WTC11 (cell line): ENCODE measurements at regions not wholly inside any gene's neighbourhood (a gene's known extent, or its start where the extent isn't known, plus 50 kb on each side); places are given as distances from the start of the nearest gene placed in this dataset.

Experiments used
- JUN ChIP-seq: sonication (generic); formaldehyde crosslinking; IDR thresholded peaks from 2 replicates; pipeline ENCODE4 v1.8.0; 2023; ENCODE audit warnings: mild to moderate bottlenecking, missing genetic modification reagents
- NR3C1 ChIP-seq: sonication (generic); formaldehyde crosslinking; conservative IDR thresholded peaks from 2 replicates; pipeline ENCODE4 v1.8.1; 2023; ENCODE audit warnings: low read depth, mild to moderate bottlenecking, missing genetic modification reagents
- OVOL2 ChIP-seq: fragments of 250-450 bp; sonication (Bioruptor Pico); IDR thresholded peaks from 2 replicates; pipeline ENCODE4 v1.9.0; 2021; ENCODE audit warnings: mild to moderate bottlenecking, borderline replicate concordance
- TF ChIP-seq, protein P1 (sequence below): fragments of 200-600 bp; IDR thresholded peaks from 2 replicates; pipeline ENCODE4 v1.8.0; 2022; ENCODE audit warnings: antibody characterized with exemption
- TF ChIP-seq, protein P2 (sequence below): sonication (generic); formaldehyde crosslinking; IDR thresholded peaks from 2 replicates; pipeline ENCODE4 v1.8.1; 2022; ENCODE audit warnings: low read depth, missing genetic modification reagents, borderline replicate concordance
- TF ChIP-seq, protein P3 (sequence below): fragments of 250-450 bp; sonication (Bioruptor Pico); IDR thresholded peaks from 2 replicates; pipeline ENCODE4 v1.9.0; 2021; ENCODE audit warnings: moderate library complexity, mild to moderate bottlenecking, inconsistent platforms, borderline replicate concordance
- TF ChIP-seq, protein P4 (sequence below): sonication (generic); formaldehyde crosslinking; conservative IDR thresholded peaks from 2 replicates; pipeline ENCODE4 v1.8.1; 2022; ENCODE audit warnings: mild to moderate bottlenecking, missing genetic modification reagents
- TF ChIP-seq, protein P5 (sequence below): sonication (generic); formaldehyde crosslinking; IDR thresholded peaks from 2 replicates; pipeline ENCODE4 v1.8.0; 2023; ENCODE audit warnings: mild to moderate bottlenecking, missing genetic modification reagents
- TF ChIP-seq, protein P6 (sequence below): sonication (generic); formaldehyde crosslinking; IDR thresholded peaks from 2 replicates; pipeline ENCODE4 v1.8.1; 2022; ENCODE audit warnings: mild to moderate bottlenecking, moderate library complexity, missing genetic modification reagents

DNA sequence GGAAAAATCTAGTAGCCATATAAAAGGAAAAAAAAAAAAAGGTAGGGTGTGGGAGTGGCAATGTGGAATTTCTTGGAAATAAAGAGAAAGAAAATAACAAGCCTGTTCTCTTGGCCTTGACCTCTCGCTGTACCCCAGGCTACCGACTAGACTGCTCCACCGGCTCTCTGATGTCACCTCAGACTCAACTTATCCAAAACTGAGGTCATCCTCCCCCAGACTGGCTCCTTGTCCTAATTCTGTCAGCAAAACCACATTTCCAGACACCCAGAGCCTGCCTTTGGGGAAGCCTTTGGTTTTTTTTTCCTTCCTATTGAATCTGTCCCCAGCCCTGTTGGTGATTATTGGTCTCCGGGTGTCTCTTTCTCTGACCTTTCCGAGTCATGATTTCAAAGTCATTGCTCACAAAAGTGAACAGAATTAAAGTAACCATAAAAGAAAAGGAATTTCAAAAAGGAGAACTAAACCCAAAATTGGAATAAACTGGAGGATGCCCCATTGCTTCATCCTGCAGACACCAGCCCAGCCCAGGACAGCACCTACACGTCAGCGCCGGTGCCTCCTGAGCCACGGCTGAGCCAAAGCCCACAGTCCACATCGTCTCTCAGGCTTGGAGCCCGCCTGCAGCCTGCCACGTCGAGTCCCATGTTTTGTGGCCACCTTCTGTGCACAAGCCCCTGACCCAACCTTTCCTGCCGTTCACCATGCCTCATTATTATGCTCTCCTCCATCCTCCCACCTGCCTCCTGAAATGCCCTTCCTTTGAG lies 170.7 kb downstream of the MYLK4 start:
- TF ChIP-seq, protein P1, sequence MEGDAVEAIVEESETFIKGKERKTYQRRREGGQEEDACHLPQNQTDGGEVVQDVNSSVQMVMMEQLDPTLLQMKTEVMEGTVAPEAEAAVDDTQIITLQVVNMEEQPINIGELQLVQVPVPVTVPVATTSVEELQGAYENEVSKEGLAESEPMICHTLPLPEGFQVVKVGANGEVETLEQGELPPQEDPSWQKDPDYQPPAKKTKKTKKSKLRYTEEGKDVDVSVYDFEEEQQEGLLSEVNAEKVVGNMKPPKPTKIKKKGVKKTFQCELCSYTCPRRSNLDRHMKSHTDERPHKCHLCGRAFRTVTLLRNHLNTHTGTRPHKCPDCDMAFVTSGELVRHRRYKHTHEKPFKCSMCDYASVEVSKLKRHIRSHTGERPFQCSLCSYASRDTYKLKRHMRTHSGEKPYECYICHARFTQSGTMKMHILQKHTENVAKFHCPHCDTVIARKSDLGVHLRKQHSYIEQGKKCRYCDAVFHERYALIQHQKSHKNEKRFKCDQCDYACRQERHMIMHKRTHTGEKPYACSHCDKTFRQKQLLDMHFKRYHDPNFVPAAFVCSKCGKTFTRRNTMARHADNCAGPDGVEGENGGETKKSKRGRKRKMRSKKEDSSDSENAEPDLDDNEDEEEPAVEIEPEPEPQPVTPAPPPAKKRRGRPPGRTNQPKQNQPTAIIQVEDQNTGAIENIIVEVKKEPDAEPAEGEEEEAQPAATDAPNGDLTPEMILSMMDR: no peak
- no peak for TF ChIP-seq NR3C1 (CRISPR knock-in tag)
- TF ChIP-seq, protein P2, sequence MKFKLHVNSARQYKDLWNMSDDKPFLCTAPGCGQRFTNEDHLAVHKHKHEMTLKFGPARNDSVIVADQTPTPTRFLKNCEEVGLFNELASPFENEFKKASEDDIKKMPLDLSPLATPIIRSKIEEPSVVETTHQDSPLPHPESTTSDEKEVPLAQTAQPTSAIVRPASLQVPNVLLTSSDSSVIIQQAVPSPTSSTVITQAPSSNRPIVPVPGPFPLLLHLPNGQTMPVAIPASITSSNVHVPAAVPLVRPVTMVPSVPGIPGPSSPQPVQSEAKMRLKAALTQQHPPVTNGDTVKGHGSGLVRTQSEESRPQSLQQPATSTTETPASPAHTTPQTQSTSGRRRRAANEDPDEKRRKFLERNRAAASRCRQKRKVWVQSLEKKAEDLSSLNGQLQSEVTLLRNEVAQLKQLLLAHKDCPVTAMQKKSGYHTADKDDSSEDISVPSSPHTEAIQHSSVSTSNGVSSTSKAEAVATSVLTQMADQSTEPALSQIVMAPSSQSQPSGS: no peak
- TF ChIP-seq OVOL2 (CRISPR knock-in tag): no peak
- no peak for TF ChIP-seq JUN (CRISPR knock-in tag)
- TF ChIP-seq, protein P3, sequence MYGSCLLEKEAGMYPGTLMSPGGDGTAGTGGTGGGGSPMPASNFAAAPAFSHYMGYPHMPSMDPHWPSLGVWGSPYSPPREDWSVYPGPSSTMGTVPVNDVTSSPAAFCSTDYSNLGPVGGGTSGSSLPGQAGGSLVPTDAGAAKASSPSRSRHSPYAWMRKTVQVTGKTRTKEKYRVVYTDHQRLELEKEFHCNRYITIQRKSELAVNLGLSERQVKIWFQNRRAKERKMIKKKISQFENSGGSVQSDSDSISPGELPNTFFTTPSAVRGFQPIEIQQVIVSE (CRISPR knock-in tag): no peak
- TF ChIP-seq, protein P4, sequence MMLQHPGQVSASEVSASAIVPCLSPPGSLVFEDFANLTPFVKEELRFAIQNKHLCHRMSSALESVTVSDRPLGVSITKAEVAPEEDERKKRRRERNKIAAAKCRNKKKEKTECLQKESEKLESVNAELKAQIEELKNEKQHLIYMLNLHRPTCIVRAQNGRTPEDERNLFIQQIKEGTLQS (CRISPR knock-in tag): no peak
- TF ChIP-seq, protein P5, sequence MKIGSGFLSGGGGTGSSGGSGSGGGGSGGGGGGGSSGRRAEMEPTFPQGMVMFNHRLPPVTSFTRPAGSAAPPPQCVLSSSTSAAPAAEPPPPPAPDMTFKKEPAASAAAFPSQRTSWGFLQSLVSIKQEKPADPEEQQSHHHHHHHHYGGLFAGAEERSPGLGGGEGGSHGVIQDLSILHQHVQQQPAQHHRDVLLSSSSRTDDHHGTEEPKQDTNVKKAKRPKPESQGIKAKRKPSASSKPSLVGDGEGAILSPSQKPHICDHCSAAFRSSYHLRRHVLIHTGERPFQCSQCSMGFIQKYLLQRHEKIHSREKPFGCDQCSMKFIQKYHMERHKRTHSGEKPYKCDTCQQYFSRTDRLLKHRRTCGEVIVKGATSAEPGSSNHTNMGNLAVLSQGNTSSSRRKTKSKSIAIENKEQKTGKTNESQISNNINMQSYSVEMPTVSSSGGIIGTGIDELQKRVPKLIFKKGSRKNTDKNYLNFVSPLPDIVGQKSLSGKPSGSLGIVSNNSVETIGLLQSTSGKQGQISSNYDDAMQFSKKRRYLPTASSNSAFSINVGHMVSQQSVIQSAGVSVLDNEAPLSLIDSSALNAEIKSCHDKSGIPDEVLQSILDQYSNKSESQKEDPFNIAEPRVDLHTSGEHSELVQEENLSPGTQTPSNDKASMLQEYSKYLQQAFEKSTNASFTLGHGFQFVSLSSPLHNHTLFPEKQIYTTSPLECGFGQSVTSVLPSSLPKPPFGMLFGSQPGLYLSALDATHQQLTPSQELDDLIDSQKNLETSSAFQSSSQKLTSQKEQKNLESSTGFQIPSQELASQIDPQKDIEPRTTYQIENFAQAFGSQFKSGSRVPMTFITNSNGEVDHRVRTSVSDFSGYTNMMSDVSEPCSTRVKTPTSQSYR (CRISPR knock-in tag): no peak
- TF ChIP-seq, protein P6, sequence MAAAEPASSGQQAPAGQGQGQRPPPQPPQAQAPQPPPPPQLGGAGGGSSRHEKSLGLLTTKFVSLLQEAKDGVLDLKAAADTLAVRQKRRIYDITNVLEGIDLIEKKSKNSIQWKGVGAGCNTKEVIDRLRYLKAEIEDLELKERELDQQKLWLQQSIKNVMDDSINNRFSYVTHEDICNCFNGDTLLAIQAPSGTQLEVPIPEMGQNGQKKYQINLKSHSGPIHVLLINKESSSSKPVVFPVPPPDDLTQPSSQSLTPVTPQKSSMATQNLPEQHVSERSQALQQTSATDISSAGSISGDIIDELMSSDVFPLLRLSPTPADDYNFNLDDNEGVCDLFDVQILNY (CRISPR knock-in tag): no peak
